ENCODE measurements at regions not wholly inside any gene's neighbourhood (a gene's known extent, or its start where the extent isn't known, plus 50 kb on each side); places are given as distances from the start of the nearest gene placed in this dataset.

- Histone ChIP-seq H3K4me1 (ENCODE audit: control insufficient read depth in 5 of 5, insufficient read depth in 5 of 5, low read length in 5 of 5) (no peaks in the 10 kb centered on the region), H3K9me3 (ENCODE audit: control insufficient read depth in 4 of 4, insufficient read depth in 3 of 4, low read length in 3 of 4) (peaks cover 0 to 4% (median 0%) of the 10 kb centered on the region in 4 donors), H3K27me3 (ENCODE audit: control insufficient read depth in 3 of 3, insufficient read depth in 3 of 3, low read length in 2 of 3) (no peaks in the 10 kb centered on the region), H3K9ac (ENCODE audit: insufficient read depth in 1 of 2, low read length in 2 of 2) (no peak overlapping the region), H3K27ac (ENCODE audit: low read depth in 1 of 2, low read length in 1 of 2) (no peak overlapping the region), H3K36me3 (ENCODE audit: control insufficient read depth in 4 of 4, insufficient read depth in 4 of 4, low read length in 4 of 4) (no peaks in the 10 kb centered on the region), H3K4me3 (no peak overlapping the region)
- TF ChIP-seq CTCF (IDR thresholded peaks at IDR 0.05; ENCODE audit: control extremely low read depth, extremely low read depth): no peak
- DNase-seq (no peak), ATAC-seq (ENCODE audit: insufficient read depth, low FRiP score) (no peak)
- 74 to 87% methylated on average over 8 of the region's 8 CpGs for WGBS, 2 donors
Measured at GRCh38 chr16:48897698-48898205, 287.8 kb upstream of the N4BP1 start.

GRCh38 chr16:48895142-48895541 lies 285.2 kb upstream of the N4BP1 start:
- WGBS, 2 donors: 41 to 52% methylated on average over 5 of the region's 5 CpGs

GRCh38 chr16:48892893-48893292 lies 282.9 kb upstream of the N4BP1 start:
- DNase-seq (no peak), ATAC-seq (ENCODE audit: insufficient read depth, low FRiP score) (no peak)
- H3K9me3 ChIP-seq (ENCODE audit: control insufficient read depth in 4 of 4, insufficient read depth in 3 of 4, low read length in 3 of 4): peaks cover 0 to 3% (median 0%) of the 10 kb centered on the region in 4 donors
- no peak overlapping the region for H3K9ac ChIP-seq (ENCODE audit: insufficient read depth in 1 of 2, low read length in 2 of 2)
- no peak for TF ChIP-seq CTCF (IDR thresholded peaks at IDR 0.05; ENCODE audit: control extremely low read depth, extremely low read depth)
- peaks cover 0 to 2% (median 0%) of the 10 kb centered on the region in 3 donors for H3K27me3 ChIP-seq (ENCODE audit: control insufficient read depth in 3 of 3, insufficient read depth in 3 of 3, low read length in 2 of 3)
- H3K27ac ChIP-seq (ENCODE audit: low read depth in 1 of 2, low read length in 1 of 2): no peak overlapping the region
- no peaks in the 10 kb centered on the region for H3K36me3 ChIP-seq (ENCODE audit: control insufficient read depth in 4 of 4, insufficient read depth in 4 of 4, low read length in 4 of 4)
- no peaks in the 10 kb centered on the region for H3K4me1 ChIP-seq (ENCODE audit: control insufficient read depth in 5 of 5, insufficient read depth in 5 of 5, low read length in 5 of 5)
- H3K4me3 ChIP-seq: no peak overlapping the region
- WGBS, 2 donors: 93 to 100% methylated on average over 2 of the region's 2 CpGs

More at GRCh38 chr16:48895142-48895541, 285.2 kb upstream of the N4BP1 start:
- no peaks in the 10 kb centered on the region for H3K27me3 ChIP-seq (ENCODE audit: control insufficient read depth in 3 of 3, insufficient read depth in 3 of 3, low read length in 2 of 3)
- H3K27ac ChIP-seq (ENCODE audit: low read depth in 1 of 2, low read length in 1 of 2): no peak overlapping the region
- DNase-seq: peak in 1 of 3 donors; percentile 3
- no peak for ATAC-seq (ENCODE audit: insufficient read depth, low FRiP score)
- peaks cover 0 to 3% (median 0%) of the 10 kb centered on the region in 4 donors for H3K9me3 ChIP-seq (ENCODE audit: control insufficient read depth in 4 of 4, insufficient read depth in 3 of 4, low read length in 3 of 4)
- no peak overlapping the region for H3K4me3 ChIP-seq
- no peak for TF ChIP-seq CTCF (IDR thresholded peaks at IDR 0.05; ENCODE audit: control extremely low read depth, extremely low read depth)
- H3K36me3 ChIP-seq (ENCODE audit: control insufficient read depth in 4 of 4, insufficient read depth in 4 of 4, low read length in 4 of 4): no peaks in the 10 kb centered on the region
- H3K4me1 ChIP-seq (ENCODE audit: control insufficient read depth in 5 of 5, insufficient read depth in 5 of 5, low read length in 5 of 5): no peaks in the 10 kb centered on the region
- no peak overlapping the region for H3K9ac ChIP-seq (ENCODE audit: insufficient read depth in 1 of 2, low read length in 2 of 2)
